Endodermal cell (in vitro differentiated cells): ENCODE measurements at regions not wholly inside any gene's neighbourhood (a gene's known extent, or its start where the extent isn't known, plus 50 kb on each side); places are given as distances from the start of the nearest gene placed in this dataset.

ENCODE experiments used
- DNase-seq: peaks from one replicate; pipeline ENCODE4 v3.0.0-alpha.2; 2017
- H3K27ac ChIP-seq: 2 replicates; pipeline ENCODE4 v1.5.1; 2013; ENCODE audit warnings: mild to moderate bottlenecking, low read depth, low read length, moderate library complexity
- H3K27me3 ChIP-seq: 2 replicates; pipeline ENCODE4 v1.6.1; 2013; ENCODE audit warnings: mild to moderate bottlenecking, low read length, moderate library complexity; ENCODE audit not compliant: insufficient read depth, control insufficient read depth, poor library complexity, severe bottlenecking
- H3K36me3 ChIP-seq: 2 replicates; pipeline ENCODE4 v1.7.0; 2013; ENCODE audit warnings: mild to moderate bottlenecking, low read length, moderate library complexity; ENCODE audit not compliant: control insufficient read depth, insufficient read depth
- H3K4me1 ChIP-seq: one replicate; pipeline ENCODE4 v1.7.0; 2013; ENCODE audit warnings: low read length; ENCODE audit not compliant: control insufficient read depth, insufficient read depth
- H3K4me3 ChIP-seq: 2 replicates; pipeline ENCODE4 v1.5.1; 2013; ENCODE audit warnings: mild to moderate bottlenecking, low read length, moderate library complexity
- H3K9ac ChIP-seq: 2 replicates; pipeline ENCODE4 v1.6.1; 2013; ENCODE audit warnings: mild to moderate bottlenecking, low read length, moderate library complexity; ENCODE audit not compliant: poor library complexity, severe bottlenecking; ENCODE audit errors: extremely low read depth
- H3K9me3 ChIP-seq: 2 replicates; pipeline ENCODE4 v1.6.1; 2013; ENCODE audit warnings: mild to moderate bottlenecking, low read length, moderate library complexity; ENCODE audit not compliant: control insufficient read depth
- H3K27ac Mint-ChIP-seq: 2 replicates; pipeline ENCODE4 v1.8.0; 2020; ENCODE audit warnings: mixed read lengths
- H3K27me3 Mint-ChIP-seq: 2 replicates; pipeline ENCODE4 v1.8.0; 2021; ENCODE audit warnings: mild to moderate bottlenecking, mixed read lengths; ENCODE audit not compliant: insufficient read depth
- H3K36me3 Mint-ChIP-seq: 2 replicates; pipeline ENCODE4 v1.8.0; 2020; ENCODE audit warnings: low read depth, mixed read lengths
- H3K4me1 Mint-ChIP-seq: 2 replicates; pipeline ENCODE4 v1.8.0; 2020; ENCODE audit warnings: mixed read lengths
- H3K4me3 Mint-ChIP-seq: 2 replicates; pipeline ENCODE4 v1.8.0; 2020; ENCODE audit warnings: mild to moderate bottlenecking, moderate library complexity, mixed read lengths
- H3K9me3 Mint-ChIP-seq: 2 replicates; pipeline ENCODE4 v1.8.0; 2020; ENCODE audit warnings: mild to moderate bottlenecking, mixed read lengths
- CTCF ChIP-seq: fragments of 200-600 bp; sonication (generic); conservative IDR thresholded peaks from 2 replicates; pipeline ENCODE4 v1.5.0; 2021; ENCODE audit warnings: antibody characterized with exemption, mild to moderate bottlenecking
- WGBS, 2 experiments: methylation state at CpG; one replicate each; pipeline versions ENCODE4 v1.1.5 to v1.1.7; 2013; ENCODE audit warnings: missing lambda C conversion rate in 2 of 2, mixed read lengths in 1 of 2; ENCODE audit not compliant: insufficient coverage in 1 of 2, insufficient read length in 1 of 2; 5-methylcytosine and 5-hydroxymethylcytosine counted together

GRCh38 chr5:138663009-138663408 is 87.8 kb upstream of the HSPA9 start:
- no peak for TF ChIP-seq CTCF
- Mint-ChIP-seq H3K4me1 (peaks cover 15% of the 10 kb centered on the region), H3K27me3 (no peaks in the 10 kb centered on the region), H3K27ac (no peak overlapping the region), H3K36me3 (no peaks in the 10 kb centered on the region), H3K4me3 (no peak overlapping the region), H3K9me3 (no peaks in the 10 kb centered on the region)
- Histone ChIP-seq H3K4me3 (no peak overlapping the region), H3K9me3 (no peaks in the 10 kb centered on the region), H3K36me3 (no peaks in the 10 kb centered on the region), H3K27me3 (no peaks in the 10 kb centered on the region), H3K9ac (no peak overlapping the region), H3K4me1 (no peaks in the 10 kb centered on the region), H3K27ac (no peak overlapping the region)
- no peak for DNase-seq
- whole genome bisulfite sequencing, 2 experiments = 86 to 90% methylated on average over 5 of the region's 5 CpGs

- H3K9ac ChIP-seq = no peak overlapping the region
- DNase-seq = peak; percentile 66
- no peaks in the 10 kb centered on the region for H3K4me1 ChIP-seq
- no peaks in the 10 kb centered on the region for H3K36me3 ChIP-seq
- no peak for TF ChIP-seq CTCF
- Mint-ChIP-seq H3K4me1 (peaks cover 15% of the 10 kb centered on the region), H3K27me3 (no peaks in the 10 kb centered on the region), H3K36me3 (no peaks in the 10 kb centered on the region), H3K27ac (no peak overlapping the region), H3K9me3 (no peaks in the 10 kb centered on the region), H3K4me3 (no peak overlapping the region)
- no peak overlapping the region for H3K27ac ChIP-seq
- H3K4me3 ChIP-seq = no peak overlapping the region
- no peaks in the 10 kb centered on the region for H3K9me3 ChIP-seq
- no peaks in the 10 kb centered on the region for H3K27me3 ChIP-seq
- WGBS, 2 experiments = 91 to 100% methylated on average over 4 to 6 of the region's 6 CpGs
Measured at GRCh38 chr5:138662599-138662998, 87.4 kb upstream of the HSPA9 start.

GRCh38 chr5:138661991-138662434 is 86.8 kb upstream of the HSPA9 start:
- H3K4me3 ChIP-seq = no peak overlapping the region
- H3K9me3 ChIP-seq = no peaks in the 10 kb centered on the region
- H3K27me3 ChIP-seq = no peaks in the 10 kb centered on the region
- no peak overlapping the region for H3K27ac Mint-ChIP-seq
- no peak overlapping the region for H3K27ac ChIP-seq
- no peak for TF ChIP-seq CTCF
- H3K9ac ChIP-seq = no peak overlapping the region
- no peaks in the 10 kb centered on the region for H3K4me1 ChIP-seq
- H3K36me3 Mint-ChIP-seq = no peaks in the 10 kb centered on the region
- H3K27me3 Mint-ChIP-seq = no peaks in the 10 kb centered on the region
- H3K4me3 Mint-ChIP-seq = no peak overlapping the region
- 63 to 82% methylated on average over 3 to 5 of the region's 5 CpGs for WGBS, 2 experiments
- H3K4me1 Mint-ChIP-seq = peaks cover 17% of the 10 kb centered on the region
- no peaks in the 10 kb centered on the region for H3K36me3 ChIP-seq
- no peak for DNase-seq
- H3K9me3 Mint-ChIP-seq = no peaks in the 10 kb centered on the region
